ENCODE measurements at regions not wholly inside any gene's neighbourhood (a gene's known extent, or its start where the extent isn't known, plus 50 kb on each side); places are given as distances from the start of the nearest gene placed in this dataset.

DNA sequence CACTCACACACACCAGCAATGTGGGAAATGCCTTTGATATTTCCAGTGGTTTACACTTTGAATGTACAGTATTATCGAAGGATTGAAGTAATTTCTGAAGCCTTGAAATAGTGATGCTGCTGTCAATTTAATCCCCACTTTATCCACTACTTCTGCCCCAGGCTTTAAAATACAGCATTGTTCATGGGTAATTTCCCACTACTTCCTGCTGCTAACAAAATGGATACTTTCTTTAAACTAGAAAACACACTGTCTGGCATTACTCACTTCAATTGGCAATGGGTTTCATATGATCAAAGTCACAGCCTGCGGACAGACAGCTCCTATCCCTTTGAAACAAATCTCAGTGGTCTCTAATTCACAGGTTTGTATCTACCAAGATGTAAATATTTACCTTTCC lies 292.2 kb downstream of the CDH11 start:
- Histone ChIP-seq H3K9me3 (no peaks in the 10 kb centered on the region), H3K27ac (no peak overlapping the region), H3K4me3 (replicated peaks in 1 of 3) (no peak overlapping the region), H3K36me3 (no peaks in the 10 kb centered on the region), H3K27me3 (no peaks in the 10 kb centered on the region), H3K4me1 (no peaks in the 10 kb centered on the region)
- no peak for TF ChIP-seq POLR2A (IDR thresholded peaks at IDR 0.05)
- intact Hi-C loops (cut with DNase I), result no loop called here
- WGBS, 2 donors, result 86 to 88% methylated on average over 2 of the region's 2 CpGs
- no peak for DNase-seq

DNA sequence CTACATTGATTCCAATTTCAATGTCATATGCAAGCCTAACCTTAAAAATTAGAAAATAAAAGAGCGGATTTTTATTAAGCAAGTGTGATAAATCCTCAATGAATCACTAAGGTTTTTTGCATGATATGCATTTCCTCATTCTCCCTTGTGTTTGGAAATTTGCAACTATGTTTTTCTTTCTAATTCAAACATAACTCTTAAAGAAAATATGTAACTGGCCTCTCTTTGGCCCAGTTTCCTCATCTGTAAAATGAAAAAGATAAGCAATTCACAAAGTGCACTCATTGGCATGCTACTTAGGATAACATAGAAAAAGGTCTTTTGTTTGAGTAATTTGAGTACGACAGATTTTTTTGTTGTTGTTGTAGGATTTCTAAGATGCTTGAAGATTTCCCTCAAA lies 295.5 kb downstream of the CDH11 start:
- intact Hi-C loops (cut with DNase I), result no loop called here
- WGBS, 2 donors, result 60 to 72% methylated on average over 2 of the region's 2 CpGs
- no peaks in the 10 kb centered on the region for H3K36me3 ChIP-seq
- no peak overlapping the region for H3K27ac ChIP-seq
- H3K4me1 ChIP-seq, result no peaks in the 10 kb centered on the region
- no peak overlapping the region for H3K4me3 ChIP-seq (replicated peaks in 1 of 3)
- no peaks in the 10 kb centered on the region for H3K27me3 ChIP-seq
- no peak for DNase-seq
- no peaks in the 10 kb centered on the region for H3K9me3 ChIP-seq
- TF ChIP-seq POLR2A (IDR thresholded peaks at IDR 0.05), result no peak
- no peak for TF ChIP-seq CTCF (IDR thresholded peaks at IDR 0.05)

DNA sequence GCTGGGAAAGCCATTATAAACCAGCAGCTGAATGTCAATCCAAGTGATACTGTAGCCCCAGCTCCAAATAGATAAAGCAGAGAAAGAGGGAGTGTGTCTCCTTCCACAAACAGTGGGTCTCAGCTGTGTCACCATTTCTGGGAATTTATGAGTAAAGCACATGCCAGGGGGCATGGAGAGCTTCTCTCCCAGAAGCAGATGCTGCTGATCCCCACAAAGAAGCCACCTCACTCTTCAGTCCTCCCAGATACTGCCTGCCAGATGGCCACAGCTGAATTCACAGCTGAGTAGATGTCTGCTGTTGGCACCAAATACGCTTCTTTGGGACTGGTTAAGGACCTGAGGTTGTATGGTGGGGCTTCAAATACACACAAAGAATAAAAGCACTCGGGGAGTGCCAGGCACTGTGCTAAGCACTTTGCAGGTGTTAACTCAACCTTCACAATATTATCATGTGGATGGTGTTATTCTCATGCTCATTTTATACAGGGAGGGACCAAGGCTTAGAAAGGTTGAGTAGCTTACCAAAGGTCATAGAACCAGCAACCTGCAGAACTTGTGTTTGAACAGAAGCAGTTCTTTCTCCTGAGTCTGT lies 298.3 kb downstream of the CDH11 start:
- WGBS, 2 donors, result 40 to 68% methylated on average over 2 of the region's 2 CpGs
- Histone ChIP-seq H3K4me1 (no peaks in the 10 kb centered on the region), H3K4me3 (replicated peaks in 1 of 3) (no peak overlapping the region), H3K9me3 (no peaks in the 10 kb centered on the region), H3K27ac (no peak overlapping the region), H3K36me3 (no peaks in the 10 kb centered on the region), H3K27me3 (no peaks in the 10 kb centered on the region)
- no peak for DNase-seq
- TF ChIP-seq CTCF (IDR thresholded peaks at IDR 0.05), result no peak
- no peak for TF ChIP-seq POLR2A (IDR thresholded peaks at IDR 0.05)
- intact Hi-C loops (cut with DNase I), result no loop called here

GRCh38 chr16:64809876-64810629 lies 311.8 kb downstream of the CDH11 start:
- H3K27me3 ChIP-seq, result no peaks in the 10 kb centered on the region
- TF ChIP-seq POLR2A (IDR thresholded peaks at IDR 0.05) (no peak), CTCF (IDR thresholded peaks at IDR 0.05) (no peak)
- no peak overlapping the region for H3K4me3 ChIP-seq (replicated peaks in 1 of 3)
- no peaks in the 10 kb centered on the region for H3K9me3 ChIP-seq
- intact Hi-C loops (cut with DNase I), result no loop called here
- no peak overlapping the region for H3K27ac ChIP-seq
- 81 to 89% methylated on average over 3 of the region's 3 CpGs for whole genome bisulfite sequencing, 2 donors
- H3K36me3 ChIP-seq, result no peaks in the 10 kb centered on the region
- H3K4me1 ChIP-seq, result no peaks in the 10 kb centered on the region
- no peak for DNase-seq

GRCh38 chr16:64808474-64808873 lies 313.4 kb downstream of the CDH11 start:
- WGBS, 2 donors, result 54 to 71% methylated on average over 4 of the region's 4 CpGs
- DNase-seq, result no peak
- no peak overlapping the region for H3K27ac ChIP-seq

More at GRCh38 chr16:64808474-64808873, 313.4 kb downstream of the CDH11 start:
- no peak for TF ChIP-seq POLR2A (IDR thresholded peaks at IDR 0.05)
- TF ChIP-seq CTCF (IDR thresholded peaks at IDR 0.05), result no peak
- Histone ChIP-seq H3K36me3 (no peaks in the 10 kb centered on the region), H3K9me3 (no peaks in the 10 kb centered on the region), H3K27me3 (no peaks in the 10 kb centered on the region), H3K4me3 (replicated peaks in 1 of 3) (no peak overlapping the region), H3K4me1 (no peaks in the 10 kb centered on the region)
- intact Hi-C loops (cut with DNase I), result no loop called here

All from thyroid gland (tissue), 4 donors.